Keratinocyte (primary cell): ENCODE measurements at regions not wholly inside any gene's neighbourhood (a gene's known extent, or its start where the extent isn't known, plus 50 kb on each side); places are given as distances from the start of the nearest gene placed in this dataset.

Experiments used
- EZH2 ChIP-seq: IDR thresholded peaks from one replicate; pipeline ENCODE4 v1.6.1; 2012; ENCODE audit warnings: inconsistent platforms, mild to moderate bottlenecking, low read length, moderate library complexity
- TF ChIP-seq, protein P1 (sequence below), 3 experiments: IDR thresholded peaks in 1 of 3; conservative IDR thresholded peaks in 1 of 3; optimal IDR thresholded peaks in 1 of 3; 2 replicates in 2 of 3; 3 replicates in 1 of 3; pipeline versions ENCODE3 to v1.5.1; 2011; ENCODE audit warnings: low read length in 3 of 3, mild to moderate bottlenecking in 3 of 3, moderate library complexity in 2 of 3, control low read depth in 1 of 3, inconsistent platforms in 1 of 3; ENCODE audit not compliant: insufficient read depth in 2 of 3; ENCODE audit errors: extremely low read depth in 1 of 3

DNA sequence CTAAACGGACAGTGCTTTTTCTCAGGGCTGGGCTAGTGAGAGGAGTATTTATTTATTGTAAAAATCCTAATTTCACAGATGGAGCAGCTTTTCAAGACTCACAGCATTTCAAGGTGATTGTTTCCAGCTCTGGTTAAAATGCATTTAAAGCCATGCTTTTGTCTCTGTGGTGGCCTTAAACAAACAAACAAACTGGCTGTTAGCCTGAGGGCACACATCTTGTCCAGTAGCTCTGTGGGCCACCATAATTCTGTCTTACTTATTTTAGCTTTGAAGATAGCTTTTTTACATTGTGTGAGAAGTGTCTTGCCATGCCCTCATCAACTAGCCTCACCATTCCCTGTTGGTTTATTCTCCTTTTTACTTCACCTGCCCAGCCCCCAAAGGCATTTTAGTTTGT, 218.2 kb downstream of the PSAT1 start:
- TF ChIP-seq, protein P1, sequence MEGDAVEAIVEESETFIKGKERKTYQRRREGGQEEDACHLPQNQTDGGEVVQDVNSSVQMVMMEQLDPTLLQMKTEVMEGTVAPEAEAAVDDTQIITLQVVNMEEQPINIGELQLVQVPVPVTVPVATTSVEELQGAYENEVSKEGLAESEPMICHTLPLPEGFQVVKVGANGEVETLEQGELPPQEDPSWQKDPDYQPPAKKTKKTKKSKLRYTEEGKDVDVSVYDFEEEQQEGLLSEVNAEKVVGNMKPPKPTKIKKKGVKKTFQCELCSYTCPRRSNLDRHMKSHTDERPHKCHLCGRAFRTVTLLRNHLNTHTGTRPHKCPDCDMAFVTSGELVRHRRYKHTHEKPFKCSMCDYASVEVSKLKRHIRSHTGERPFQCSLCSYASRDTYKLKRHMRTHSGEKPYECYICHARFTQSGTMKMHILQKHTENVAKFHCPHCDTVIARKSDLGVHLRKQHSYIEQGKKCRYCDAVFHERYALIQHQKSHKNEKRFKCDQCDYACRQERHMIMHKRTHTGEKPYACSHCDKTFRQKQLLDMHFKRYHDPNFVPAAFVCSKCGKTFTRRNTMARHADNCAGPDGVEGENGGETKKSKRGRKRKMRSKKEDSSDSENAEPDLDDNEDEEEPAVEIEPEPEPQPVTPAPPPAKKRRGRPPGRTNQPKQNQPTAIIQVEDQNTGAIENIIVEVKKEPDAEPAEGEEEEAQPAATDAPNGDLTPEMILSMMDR (optimal IDR thresholded peaks at IDR 0.05 in 1 of 3, IDR thresholded peaks at IDR 0.05 in 1 of 3, conservative IDR thresholded peaks at IDR 0.05 in 1 of 3; ENCODE audit: extremely low read depth in 1 of 3, insufficient read depth in 2 of 3, low read length in 3 of 3) = no peak
- no peak for TF ChIP-seq EZH2
